ENCODE measurements at regions not wholly inside any gene's neighbourhood (a gene's known extent, or its start where the extent isn't known, plus 50 kb on each side); places are given as distances from the start of the nearest gene placed in this dataset.
"Not testable (repeated sequence)": the region's sequence is repeated elsewhere in the genome, so short reads cannot be mapped to it uniquely, and the experiment has no call there.

GRCh38 chrX:3896755-3897154, 183.3 kb upstream of the PRKX start:
- TF ChIP-seq YY1 (IDR thresholded peaks at IDR 0.05; ENCODE audit: insufficient read depth, insufficient read length); ZNF274 (IDR thresholded peaks at IDR 0.05; ENCODE audit: low read depth, low read length); SUZ12 (IDR thresholded peaks at IDR 0.05; ENCODE audit: extremely low read depth, insufficient read depth, insufficient read length): not testable (repeated sequence)

Data from NT2/D1 (cell line).